ENCODE measurements at regions not wholly inside any gene's neighbourhood (a gene's known extent, or its start where the extent isn't known, plus 50 kb on each side); places are given as distances from the start of the nearest gene placed in this dataset.
"Not testable (repeated sequence)": the region's sequence is repeated elsewhere in the genome, so short reads cannot be mapped to it uniquely, and the experiment has no call there.

DNA sequence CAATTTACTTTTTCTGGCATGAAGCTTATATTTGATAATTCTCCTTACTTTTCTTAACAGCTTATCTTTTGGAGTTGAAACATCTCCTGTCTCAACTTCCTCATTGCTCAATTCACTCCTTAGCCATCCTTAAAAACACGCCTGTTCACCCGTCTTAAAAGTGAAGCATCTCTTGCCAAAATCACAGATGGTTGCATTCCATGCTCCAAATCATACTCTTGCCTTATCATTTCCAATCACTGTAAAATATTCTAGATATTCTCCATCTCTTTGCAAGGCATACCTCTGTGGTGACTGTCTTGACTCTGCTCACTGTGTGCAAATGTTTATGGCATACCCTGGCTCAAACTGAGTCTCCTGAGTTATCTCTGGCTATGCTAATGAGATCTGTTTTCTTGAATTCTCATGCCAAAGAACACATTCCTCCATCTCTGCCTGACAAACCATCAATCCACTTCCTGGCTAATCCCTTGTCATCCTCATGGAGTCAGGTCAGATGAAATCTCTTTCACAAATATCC lies 1393.3 kb downstream of the CDY2B start:
- DNase-seq (ENCODE audit: low read depth): no peak

DNA sequence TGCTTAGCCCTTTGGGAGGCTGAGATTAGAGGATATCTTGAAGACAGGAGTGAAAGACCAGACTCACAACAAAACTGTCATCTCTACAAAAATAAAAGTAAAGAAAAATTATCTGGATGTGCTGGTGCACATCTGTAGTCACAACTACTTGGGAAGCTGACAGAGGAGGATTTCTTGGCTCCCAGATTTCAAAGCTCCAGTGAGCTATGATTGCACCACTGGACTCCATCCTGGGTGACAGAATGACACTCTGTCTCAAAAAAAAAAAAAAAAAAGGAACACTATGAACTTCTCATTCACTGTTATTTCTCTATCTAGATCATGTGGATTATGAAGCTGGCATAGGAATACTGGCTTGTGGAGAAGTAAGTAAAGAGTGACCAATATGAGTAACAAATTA lies 1400.0 kb downstream of the CDY2B start:
- no peak for DNase-seq (ENCODE audit: low read depth)

DNA sequence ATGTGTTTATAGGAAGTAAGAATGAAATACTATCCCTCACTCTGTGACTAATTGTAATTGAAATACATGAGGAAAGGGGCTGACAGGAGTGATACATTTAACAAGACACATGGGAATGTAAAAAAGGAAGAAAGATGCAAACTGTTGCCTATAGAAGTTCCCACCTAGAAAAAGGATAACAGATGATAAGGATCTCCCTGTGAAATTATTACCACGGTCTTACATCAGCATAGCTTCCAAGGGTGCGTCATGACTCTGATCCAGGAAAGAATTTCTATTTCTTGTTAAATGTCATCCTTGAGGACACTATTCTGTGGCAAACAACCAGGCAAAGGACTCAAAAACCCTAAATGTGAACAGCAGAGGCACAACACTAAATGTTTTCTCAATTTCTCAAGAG lies 1406.0 kb downstream of the CDY2B start:
- DNase-seq (ENCODE audit: low read depth): no peak

DNA sequence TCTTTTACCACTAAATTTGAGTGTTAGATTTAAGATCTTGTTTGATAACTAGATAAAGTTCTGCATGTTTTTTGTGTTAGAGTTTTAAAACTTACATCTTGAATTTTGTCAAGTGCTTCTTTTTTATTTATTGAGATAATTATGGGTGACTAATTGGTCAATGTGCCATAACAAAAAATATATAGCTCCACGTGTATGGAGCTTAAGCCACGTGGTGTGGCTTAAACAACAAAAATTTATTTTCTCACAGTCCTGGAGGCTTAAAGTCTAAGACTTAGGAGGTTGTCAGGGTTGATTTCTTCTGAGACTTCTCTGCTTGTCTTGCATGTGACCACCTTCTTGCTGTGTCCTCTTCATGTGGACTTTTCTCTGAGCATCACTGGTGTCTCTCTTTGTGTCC lies 1425.2 kb downstream of the CDY2B start:
- DNase-seq (ENCODE audit: low read depth): no peak

DNA sequence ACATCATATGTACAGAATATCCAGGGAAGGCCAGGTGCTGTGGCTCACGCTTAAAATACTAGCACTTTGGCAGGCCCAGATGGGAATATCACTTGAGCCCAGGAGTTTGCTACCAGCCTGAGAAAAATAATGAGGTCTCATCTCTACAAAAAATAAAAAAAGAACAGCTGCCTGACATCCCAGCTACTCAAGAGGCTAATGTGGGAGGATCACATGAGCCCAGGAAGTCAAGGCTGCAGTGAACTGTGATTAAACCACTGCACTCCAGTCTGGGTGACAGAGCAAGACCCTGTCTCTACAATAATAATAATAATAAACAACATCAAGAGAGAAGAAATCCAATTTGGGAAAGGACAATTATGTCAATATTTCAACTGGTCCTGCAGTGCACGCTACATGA lies 1433.9 kb downstream of the CDY2B start:
- DNase-seq (ENCODE audit: low read depth): no peak

DNA sequence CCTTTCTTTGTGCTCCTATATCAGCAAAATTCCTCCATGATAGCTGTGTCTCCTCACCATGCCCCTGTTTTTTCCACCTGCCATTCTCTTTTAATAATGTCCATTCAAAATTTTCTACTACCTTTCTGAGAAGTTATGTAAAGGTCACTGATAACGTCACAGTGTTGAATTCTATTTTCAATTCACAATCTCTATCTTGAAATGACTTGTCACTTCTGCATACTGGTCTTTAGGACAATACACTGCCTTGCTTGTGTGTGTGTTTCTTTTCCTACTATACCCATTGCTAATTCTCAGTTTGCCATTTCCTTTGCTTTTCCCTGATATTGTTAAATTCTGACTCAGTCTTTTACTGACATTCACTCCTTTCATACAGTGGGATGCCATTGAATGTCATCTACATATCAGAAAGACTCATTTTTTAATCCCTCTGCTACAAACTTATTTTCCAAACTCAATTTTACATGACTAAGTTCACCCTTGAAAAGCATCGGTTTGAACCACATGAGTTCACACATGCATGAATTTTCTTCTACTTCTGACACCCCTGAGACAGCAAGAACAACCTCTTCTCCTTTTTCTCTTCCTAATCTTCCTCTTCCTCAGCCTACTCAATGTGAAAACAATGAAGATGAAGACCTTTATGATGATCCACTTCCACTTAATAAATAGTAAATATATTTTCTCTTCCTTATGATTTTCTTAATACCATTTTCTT lies 1470.7 kb downstream of the CDY2B start:
- not testable (repeated sequence) for DNase-seq (ENCODE audit: low read depth)

DNA sequence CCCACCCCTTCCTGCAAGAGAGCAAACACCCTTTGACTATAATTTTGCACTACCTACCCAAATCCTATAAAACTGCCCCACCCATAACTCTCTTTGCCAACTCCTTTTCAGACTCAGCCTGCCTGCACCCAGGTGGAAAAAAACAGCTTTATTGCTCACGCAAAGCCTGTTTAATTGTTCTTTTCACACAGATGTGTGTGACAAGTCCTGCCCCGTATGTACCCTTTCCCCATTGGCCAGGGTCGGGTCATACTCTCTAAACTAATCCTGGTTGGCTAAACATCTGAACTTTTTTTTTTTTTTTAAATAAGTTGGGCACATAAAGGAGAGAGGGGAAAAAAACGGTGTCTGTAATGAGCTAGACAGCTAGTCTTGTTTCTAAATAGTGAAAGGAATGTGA lies 1500.6 kb downstream of the CDY2B start:
- not testable (repeated sequence) for DNase-seq (ENCODE audit: low read depth)

DNA sequence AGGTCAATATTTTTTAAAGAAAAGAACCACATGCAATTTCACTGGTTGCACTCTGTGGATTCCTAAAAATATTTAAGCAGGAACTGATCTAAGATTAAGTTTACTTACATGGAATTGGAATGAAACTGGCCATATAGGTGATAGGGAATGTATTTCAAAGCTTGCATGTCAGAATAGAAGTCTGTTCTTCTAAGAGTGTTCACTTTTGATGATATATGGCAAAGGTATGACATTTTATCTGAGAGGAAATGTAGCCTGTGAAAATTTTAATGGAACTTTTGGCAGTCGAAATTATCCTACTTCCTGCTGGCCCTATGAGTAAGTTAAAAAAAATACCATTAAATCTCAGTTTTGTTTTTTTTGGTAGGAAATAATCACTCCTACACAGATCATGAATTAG lies 1538.4 kb downstream of the CDY2B start:
- DNase-seq (ENCODE audit: low read depth): not testable (repeated sequence)

DNA sequence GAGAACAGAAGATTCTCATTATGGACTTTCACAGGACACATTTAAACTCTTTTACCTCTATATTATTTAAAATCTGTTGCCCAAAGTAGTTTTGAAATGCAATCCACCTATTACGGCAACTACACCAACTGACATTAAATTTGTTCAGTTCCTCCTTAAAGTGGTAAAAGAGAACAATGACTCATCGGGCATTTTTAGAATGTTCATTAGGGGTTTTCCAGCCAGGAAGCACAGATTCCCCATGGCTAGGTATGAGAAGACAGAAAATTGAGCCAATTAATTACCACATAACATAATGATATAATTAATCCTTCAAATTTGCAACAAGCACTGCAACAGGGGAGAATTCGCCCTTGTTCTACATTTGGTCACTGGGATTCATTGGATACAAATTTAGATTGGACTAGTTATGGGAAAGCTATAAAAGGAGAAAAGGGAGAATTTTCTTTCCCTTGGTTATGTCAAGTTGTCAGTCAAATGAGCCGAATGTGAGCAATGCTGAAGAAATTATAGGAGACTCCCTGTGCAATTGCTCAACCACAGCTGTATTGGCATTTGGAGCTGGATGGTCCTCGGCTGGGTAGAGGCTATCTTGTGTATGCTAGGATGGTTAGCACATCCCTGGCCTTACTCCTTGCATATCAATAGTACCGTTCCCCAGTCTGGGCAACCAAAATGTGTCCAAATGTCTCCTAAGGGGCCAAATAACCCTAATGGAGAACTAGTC lies 1549.8 kb downstream of the CDY2B start:
- DNase-seq (ENCODE audit: low read depth): not testable (repeated sequence)

DNA sequence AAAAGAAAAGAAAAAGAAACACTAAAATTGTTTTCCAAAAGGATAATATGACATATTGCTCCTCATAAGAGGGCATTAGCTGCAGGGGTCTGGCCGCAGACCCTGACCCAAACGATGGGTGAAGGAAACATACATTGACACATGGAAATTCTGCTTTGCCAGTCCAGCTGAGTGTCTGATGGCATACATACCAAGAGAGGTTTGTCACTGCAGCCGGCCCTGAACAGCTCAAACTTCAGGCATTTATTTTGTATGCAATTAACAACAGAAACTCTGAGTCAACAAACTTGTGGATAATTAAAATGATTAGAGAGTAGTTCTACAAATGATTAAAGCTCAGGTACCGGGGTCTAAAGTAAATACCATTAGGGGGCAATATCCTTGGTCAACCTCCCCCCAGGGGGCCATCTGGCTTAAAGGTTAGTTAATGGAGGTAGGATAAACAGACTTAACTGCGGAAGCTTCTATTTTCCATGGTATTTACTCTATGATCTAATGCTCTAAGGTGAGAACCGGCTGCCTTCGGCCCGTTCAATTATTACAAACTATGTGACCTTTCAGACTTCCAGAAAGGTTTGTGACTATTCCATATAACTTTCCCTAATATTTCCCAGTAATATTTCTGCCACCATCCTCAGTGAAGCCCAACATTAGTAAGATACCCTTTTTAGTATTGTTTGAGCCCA lies 1550.7 kb downstream of the CDY2B start:
- DNase-seq (ENCODE audit: low read depth): not testable (repeated sequence)

Measured in non-pigmented ciliary epithelial cell (primary cell).